T-helper 2 cell (primary cell): ENCODE measurements at regions not wholly inside any gene's neighbourhood (a gene's known extent, or its start where the extent isn't known, plus 50 kb on each side); places are given as distances from the start of the nearest gene placed in this dataset.
A peak's percentile ranks its signal among the peaks of the same experiment; 100 is the strongest.

ENCODE experiments used
- DNase-seq, 5 experiments: peaks; one replicate each; pipeline versions ENCODE4 v3.0.0 to v3.0.0-alpha.2; 2012 to 2022

- DNase-seq, result no peak
Measured at GRCh38 chr15:85847031-85847430, 52.3 kb upstream of the KLHL25 start.

DNA sequence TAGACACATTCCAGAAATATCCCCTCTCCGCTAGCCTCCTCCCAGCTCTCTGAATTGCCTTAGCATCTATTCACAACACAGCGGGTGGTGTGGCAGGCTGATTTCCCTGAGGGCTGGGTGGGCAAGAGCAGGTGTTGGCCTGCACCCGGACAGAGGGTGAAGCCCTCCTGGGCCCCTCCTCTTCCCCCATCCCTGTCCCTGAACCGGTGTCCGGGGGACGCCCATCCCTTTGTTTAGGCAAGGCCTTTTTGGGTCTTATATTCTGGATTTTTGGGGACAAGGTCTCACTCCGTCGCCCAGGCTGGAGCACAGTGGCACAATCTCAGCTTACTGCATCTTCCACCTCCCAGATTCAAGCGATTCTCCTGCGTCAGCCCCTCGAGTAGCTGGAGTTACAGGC, 55.2 kb upstream of the KLHL25 start:
- no peak for DNase-seq

- no peak for DNase-seq
Measured at GRCh38 chr15:85852969-85853368, 58.2 kb upstream of the KLHL25 start.

- peak in 4 of 5 experiments; percentile 11 to 65 (median 18) for DNase-seq
Measured at GRCh38 chr15:85854345-85855097, 59.8 kb upstream of the KLHL25 start.

DNA sequence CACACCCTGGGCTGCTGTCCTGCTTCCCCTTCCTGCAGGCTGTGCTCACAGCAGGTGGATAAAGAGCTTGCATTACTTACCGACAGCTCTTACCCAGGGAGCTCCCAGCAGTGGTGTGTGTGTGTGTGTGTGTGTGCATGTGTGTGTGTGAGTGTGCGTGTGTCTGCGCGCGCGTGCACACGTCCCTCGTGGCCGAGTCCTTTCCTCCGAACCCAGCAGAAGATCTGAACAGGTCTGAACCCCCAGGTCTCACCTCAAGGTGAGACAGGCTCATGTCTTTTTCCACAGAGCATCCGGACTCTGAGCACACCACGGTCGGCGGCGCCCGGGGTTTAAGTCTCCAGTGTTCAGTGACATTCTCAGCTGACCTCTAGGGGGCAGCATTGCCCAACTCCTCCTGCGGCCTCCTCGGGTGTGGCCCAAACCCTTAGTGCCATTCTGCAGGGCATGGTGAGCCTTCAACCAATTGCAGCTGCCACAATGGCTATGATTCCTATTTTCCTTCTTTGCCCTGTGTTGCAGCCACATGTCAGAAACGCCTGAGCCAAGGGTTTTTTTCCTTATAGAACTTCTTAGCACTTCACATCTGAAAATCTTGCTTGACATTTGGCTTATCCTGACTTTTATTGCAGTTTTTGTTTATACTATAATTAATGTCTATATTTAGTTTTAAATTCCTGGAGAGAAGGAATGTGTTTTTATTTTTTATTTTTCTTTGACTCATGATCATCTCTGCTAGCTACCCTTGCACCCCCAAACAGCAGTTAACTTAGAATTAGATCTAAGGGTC, 64.1 kb upstream of the KLHL25 start:
- DNase-seq, result peak; percentile 28 to 78 (median 61)

DNA sequence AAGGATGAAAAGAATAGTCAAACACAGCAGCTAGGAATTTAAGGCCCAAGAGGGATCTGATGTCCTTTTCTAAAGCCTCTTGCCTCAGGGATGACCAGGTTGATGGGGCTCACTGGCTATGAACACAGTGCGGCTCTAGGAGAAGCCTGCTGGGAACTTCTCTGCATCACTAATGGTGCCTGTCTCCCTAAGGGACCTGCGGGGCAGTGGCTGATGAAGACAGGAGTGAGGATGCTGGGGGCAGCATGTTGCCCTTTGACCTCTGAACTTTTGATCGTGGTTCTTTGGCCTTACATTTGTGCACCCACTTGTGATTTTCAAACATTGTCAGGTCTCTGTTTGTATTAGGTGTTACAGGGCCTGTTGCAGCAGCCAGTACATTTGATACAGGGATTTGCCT, 64.9 kb upstream of the KLHL25 start:
- no peak for DNase-seq

- no peak for DNase-seq
Measured at GRCh38 chr15:85860394-85861161, 65.9 kb upstream of the KLHL25 start.

GRCh38 chr15:85865070-85865684, 70.5 kb upstream of the KLHL25 start:
- no peak for DNase-seq

GRCh38 chr15:85867250-85867649, 72.5 kb upstream of the KLHL25 start:
- no peak for DNase-seq

GRCh38 chr15:85869124-85869523, 74.4 kb upstream of the KLHL25 start:
- DNase-seq, result no peak

- DNase-seq, result no peak
Measured at GRCh38 chr15:85870216-85871014, 75.7 kb upstream of the KLHL25 start.

DNA sequence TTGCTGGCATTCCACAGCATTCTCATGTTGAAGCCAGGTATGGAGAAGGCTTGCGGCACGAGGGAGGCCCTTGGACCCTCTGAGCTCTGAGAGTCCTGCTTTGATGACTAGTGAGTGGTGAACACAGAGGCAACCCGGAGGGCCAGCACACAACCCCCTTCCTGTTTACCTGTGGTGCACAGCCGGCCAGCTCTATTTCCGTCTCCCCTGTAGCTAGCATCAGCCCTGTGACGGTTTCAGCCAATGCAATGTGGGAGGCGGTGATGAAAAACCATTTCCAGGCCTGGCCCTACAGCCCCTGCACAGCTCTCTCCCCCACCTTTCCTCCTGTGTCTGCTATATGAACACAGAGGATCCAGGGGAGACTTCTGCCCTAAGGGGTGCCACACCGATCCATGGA, 76.8 kb upstream of the KLHL25 start:
- peak in 1 of 5 experiments; percentile 10 for DNase-seq

GRCh38 chr15:85872125-85872524, 77.4 kb upstream of the KLHL25 start:
- DNase-seq, result no peak

- no peak for DNase-seq
Measured at GRCh38 chr15:85874236-85874635, 79.5 kb upstream of the KLHL25 start.

GRCh38 chr15:85875756-85876155, 81.0 kb upstream of the KLHL25 start:
- no peak for DNase-seq

DNA sequence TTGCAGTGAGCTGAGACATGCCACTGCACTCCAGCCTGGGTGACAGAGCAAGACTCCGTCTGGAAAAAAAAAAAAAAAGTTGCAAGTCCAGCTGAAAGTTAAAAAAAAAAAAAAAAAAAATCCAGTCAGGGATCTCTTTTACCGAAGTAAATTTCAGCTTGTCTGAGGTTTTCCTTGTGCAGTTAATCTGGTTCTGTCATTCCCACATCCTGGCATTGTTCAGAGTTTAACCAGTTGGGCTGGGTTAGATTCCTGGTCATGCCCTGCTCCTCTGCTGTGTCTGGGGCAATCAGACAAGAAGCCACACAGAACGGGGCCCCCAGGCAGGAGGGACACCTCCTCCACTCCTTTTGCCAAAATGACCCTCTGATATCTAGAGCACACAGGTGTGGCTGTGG, 84.1 kb upstream of the KLHL25 start:
- DNase-seq, result no peak

DNA sequence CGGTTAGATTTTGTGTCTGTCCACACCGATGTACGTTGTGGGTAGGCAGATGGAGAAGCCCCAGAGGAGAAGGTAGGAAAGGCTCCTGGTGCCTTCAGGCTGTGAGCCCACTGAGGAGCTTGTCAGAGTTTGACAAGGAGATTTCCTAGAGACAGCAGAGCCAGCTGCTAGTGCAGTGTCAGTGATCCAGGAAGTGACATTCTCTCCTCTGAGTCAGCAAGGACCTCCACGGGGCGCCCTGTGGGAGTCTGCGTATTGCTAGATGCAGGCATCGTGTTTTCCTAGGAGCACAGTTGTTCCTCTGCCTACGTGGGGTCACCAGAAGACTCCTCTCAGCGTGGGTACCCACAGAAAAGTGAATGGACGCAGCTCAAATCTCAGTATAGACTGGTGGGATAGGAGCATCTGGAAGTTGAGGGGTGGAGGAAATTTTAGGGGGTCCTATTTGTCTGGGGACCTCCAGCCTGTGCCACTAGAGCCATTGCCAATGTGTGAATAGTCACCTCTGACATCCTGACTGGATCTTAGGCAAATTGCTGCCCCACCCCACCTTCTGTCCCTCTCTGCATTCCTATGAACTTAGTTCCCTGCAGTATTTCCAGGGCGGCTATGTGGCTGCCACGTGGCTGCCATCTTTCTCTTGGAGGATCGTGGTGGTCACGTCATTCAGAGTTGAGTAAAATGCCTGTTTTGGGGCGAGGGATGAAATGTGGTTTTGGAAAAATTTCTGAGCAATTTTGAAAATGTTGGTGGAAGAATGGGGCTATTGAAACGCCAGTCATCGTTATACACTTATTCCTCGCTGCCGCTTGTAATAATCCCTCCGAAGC, 84.8 kb upstream of the KLHL25 start:
- DNase-seq, result no peak

- DNase-seq, result no peak
Measured at GRCh38 chr15:85880501-85881190, 85.9 kb upstream of the KLHL25 start.

- no peak for DNase-seq
Measured at GRCh38 chr15:85886309-85886811, 91.6 kb upstream of the KLHL25 start.

- DNase-seq, result no peak
Measured at GRCh38 chr15:85889956-85890619, 95.4 kb upstream of the KLHL25 start.
